OCI-LY1 (cell line): ENCODE measurements at regions not wholly inside any gene's neighbourhood (a gene's known extent, or its start where the extent isn't known, plus 50 kb on each side); places are given as distances from the start of the nearest gene placed in this dataset.

Source experiments
- H2AFZ ChIP-seq: fragments of 200-600 bp; sonication (generic), shearing (Covaris generic); 2 replicates; pipeline ENCODE4 v1.6.0; 2014; ENCODE audit warnings: antibody characterized with exemption, mild to moderate bottlenecking, low read length
- H3F3A ChIP-seq: fragments of 200-600 bp; sonication (generic), shearing (Covaris generic); 2 replicates; pipeline ENCODE4 v1.6.0; 2014; ENCODE audit warnings: mild to moderate bottlenecking, antibody characterized with exemption, low read length, moderate library complexity; ENCODE audit not compliant: insufficient read depth
- H3K27ac ChIP-seq: fragments of 200-600 bp; sonication (generic); 2 replicates; pipeline ENCODE4 v1.5.1; 2014; ENCODE audit warnings: low read length, mixed run types, mild to moderate bottlenecking, low read depth; ENCODE audit not compliant: poor library complexity, severe bottlenecking
- H3K27me3 ChIP-seq: fragments of 200-600 bp; sonication (generic); 2 replicates; pipeline ENCODE4 v1.6.0; 2014; ENCODE audit warnings: antibody characterized with exemption, mild to moderate bottlenecking, low read length, moderate library complexity; ENCODE audit not compliant: insufficient read depth
- H3K36me3 ChIP-seq: fragments of 200-600 bp; sonication (generic); 2 replicates; pipeline ENCODE4 v1.6.1; 2014; ENCODE audit warnings: mild to moderate bottlenecking, antibody characterized with exemption, low read length, moderate library complexity, mixed read lengths; ENCODE audit not compliant: insufficient read depth
- H3K4me1 ChIP-seq: fragments of 200-600 bp; sonication (generic); 2 replicates; pipeline ENCODE4 v1.5.1; 2014; ENCODE audit warnings: mild to moderate bottlenecking, low read length, moderate library complexity; ENCODE audit not compliant: insufficient read depth, severe bottlenecking
- H3K4me2 ChIP-seq: fragments of 200-600 bp; sonication (generic), shearing (Covaris generic); 2 replicates; pipeline ENCODE4 v1.6.1; 2014; ENCODE audit warnings: low read length
- H3K4me3 ChIP-seq: fragments of 200-600 bp; sonication (generic); 2 replicates; pipeline ENCODE4 v1.5.1; 2014; ENCODE audit warnings: low read length, low read depth, mild to moderate bottlenecking, mixed read lengths; ENCODE audit not compliant: poor library complexity, severe bottlenecking
- H3K79me2 ChIP-seq: fragments of 200-600 bp; shearing (Covaris generic); 2 replicates; pipeline ENCODE4 v1.6.1; 2016; ENCODE audit warnings: mixed run types, low read length, mixed read lengths; ENCODE audit not compliant: insufficient read depth
- H3K9ac ChIP-seq: fragments of 200-600 bp; sonication (generic), shearing (Covaris generic); 2 replicates; pipeline ENCODE4 v1.6.1; 2014; ENCODE audit warnings: mild to moderate bottlenecking, low read length, mixed read lengths
- H3K9me2 ChIP-seq: fragments of 200-600 bp; sonication (generic), shearing (Covaris generic); 2 replicates; pipeline ENCODE4 v1.6.1; 2014; ENCODE audit warnings: low read depth, mild to moderate bottlenecking, low read length, mixed read lengths
- H3K9me3 ChIP-seq: fragments of 200-600 bp; shearing (Covaris generic); 2 replicates; pipeline ENCODE4 v1.6.1; 2014; ENCODE audit warnings: low read length, mixed read lengths
- H4K20me1 ChIP-seq: fragments of 200-600 bp; sonication (generic), shearing (Covaris generic); 2 replicates; pipeline ENCODE4 v1.6.0; 2016; ENCODE audit warnings: mild to moderate bottlenecking, low read length; ENCODE audit not compliant: insufficient read depth
- EZH2 ChIP-seq: fragments of 200-600 bp; sonication (generic), shearing (Covaris generic); IDR thresholded peaks from 2 replicates; pipeline ENCODE4 v1.8.0; 2017; ENCODE audit warnings: borderline replicate concordance, mixed run types, mild to moderate bottlenecking, antibody characterized with exemption, low read length, moderate library complexity, mixed read lengths
- TF ChIP-seq, protein P1 (sequence below): fragments of 200-600 bp; sonication (generic), shearing (Covaris generic); IDR thresholded peaks from 2 replicates; pipeline ENCODE4 v1.5.1; 2017; ENCODE audit warnings: mild to moderate bottlenecking, antibody characterized with exemption, low read length, moderate library complexity, mixed read lengths

DNA sequence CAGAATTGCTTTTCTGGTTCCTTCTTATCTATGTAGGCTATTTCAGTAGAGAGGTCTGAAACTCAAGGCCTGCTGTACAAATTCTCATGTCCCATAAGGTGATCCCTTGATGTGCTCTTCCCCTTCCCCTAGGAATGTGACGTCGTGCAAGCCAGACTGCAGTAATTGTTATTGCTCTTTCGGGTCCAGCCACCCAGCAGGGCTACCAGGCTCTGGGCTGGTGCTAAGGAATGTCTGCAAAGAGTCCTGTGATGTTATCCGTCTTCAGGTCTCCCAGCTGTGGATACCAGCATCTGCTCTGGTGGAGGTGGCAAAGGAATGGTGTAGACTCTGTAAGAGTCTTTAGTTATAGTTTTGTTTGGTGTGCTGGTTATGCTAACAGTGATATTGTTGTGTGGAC lies 378.7 kb downstream of the C4orf33 start:
- no peaks in the 10 kb centered on the region for H3F3A ChIP-seq
- H3K4me3 ChIP-seq: no peak overlapping the region
- no peaks in the 10 kb centered on the region for H3K27me3 ChIP-seq
- H3K79me2 ChIP-seq: no peaks in the 10 kb centered on the region
- H3K27ac ChIP-seq: no peak overlapping the region
- no peaks in the 10 kb centered on the region for H3K36me3 ChIP-seq
- no peaks in the 10 kb centered on the region for H3K4me1 ChIP-seq
- H3K9ac ChIP-seq: no peak overlapping the region
- no peaks in the 10 kb centered on the region for H3K9me2 ChIP-seq
- no peak overlapping the region for H2AFZ ChIP-seq
- H4K20me1 ChIP-seq: no peaks in the 10 kb centered on the region
- H3K4me2 ChIP-seq: no peak overlapping the region
- no peak for TF ChIP-seq EZH2
- TF ChIP-seq, protein P1, sequence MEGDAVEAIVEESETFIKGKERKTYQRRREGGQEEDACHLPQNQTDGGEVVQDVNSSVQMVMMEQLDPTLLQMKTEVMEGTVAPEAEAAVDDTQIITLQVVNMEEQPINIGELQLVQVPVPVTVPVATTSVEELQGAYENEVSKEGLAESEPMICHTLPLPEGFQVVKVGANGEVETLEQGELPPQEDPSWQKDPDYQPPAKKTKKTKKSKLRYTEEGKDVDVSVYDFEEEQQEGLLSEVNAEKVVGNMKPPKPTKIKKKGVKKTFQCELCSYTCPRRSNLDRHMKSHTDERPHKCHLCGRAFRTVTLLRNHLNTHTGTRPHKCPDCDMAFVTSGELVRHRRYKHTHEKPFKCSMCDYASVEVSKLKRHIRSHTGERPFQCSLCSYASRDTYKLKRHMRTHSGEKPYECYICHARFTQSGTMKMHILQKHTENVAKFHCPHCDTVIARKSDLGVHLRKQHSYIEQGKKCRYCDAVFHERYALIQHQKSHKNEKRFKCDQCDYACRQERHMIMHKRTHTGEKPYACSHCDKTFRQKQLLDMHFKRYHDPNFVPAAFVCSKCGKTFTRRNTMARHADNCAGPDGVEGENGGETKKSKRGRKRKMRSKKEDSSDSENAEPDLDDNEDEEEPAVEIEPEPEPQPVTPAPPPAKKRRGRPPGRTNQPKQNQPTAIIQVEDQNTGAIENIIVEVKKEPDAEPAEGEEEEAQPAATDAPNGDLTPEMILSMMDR: no peak
- H3K9me3 ChIP-seq: no peaks in the 10 kb centered on the region

DNA sequence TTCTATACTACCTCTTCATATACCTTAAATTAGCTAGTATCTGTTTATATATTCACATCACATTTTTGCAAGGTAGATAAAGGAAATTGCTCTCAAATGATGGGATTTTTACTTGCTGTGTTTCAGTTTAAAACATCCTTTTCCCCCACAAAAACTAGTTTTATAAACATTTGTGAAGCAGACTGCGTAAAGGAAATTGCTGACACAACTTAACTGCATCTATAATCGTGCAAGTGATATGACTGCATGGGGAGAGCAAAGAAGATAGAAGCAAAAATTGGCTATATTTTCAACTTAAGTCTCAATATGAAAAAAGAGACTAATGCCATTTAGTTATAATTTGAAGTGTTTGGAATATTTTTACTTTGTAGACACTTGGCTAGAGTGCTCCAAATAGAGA lies 385.2 kb downstream of the C4orf33 start:
- TF ChIP-seq, protein P1: no peak
- TF ChIP-seq EZH2: no peak
- H2AFZ ChIP-seq: no peak overlapping the region
- no peak overlapping the region for H3K4me2 ChIP-seq
- no peaks in the 10 kb centered on the region for H3F3A ChIP-seq
- H3K27me3 ChIP-seq: no peaks in the 10 kb centered on the region
- no peaks in the 10 kb centered on the region for H3K9me2 ChIP-seq
- H3K36me3 ChIP-seq: no peaks in the 10 kb centered on the region
- H3K9me3 ChIP-seq: no peaks in the 10 kb centered on the region
- no peak overlapping the region for H3K4me3 ChIP-seq
- H3K9ac ChIP-seq: no peak overlapping the region
- no peaks in the 10 kb centered on the region for H4K20me1 ChIP-seq
- no peak overlapping the region for H3K27ac ChIP-seq
- no peaks in the 10 kb centered on the region for H3K4me1 ChIP-seq
- H3K79me2 ChIP-seq: no peaks in the 10 kb centered on the region

DNA sequence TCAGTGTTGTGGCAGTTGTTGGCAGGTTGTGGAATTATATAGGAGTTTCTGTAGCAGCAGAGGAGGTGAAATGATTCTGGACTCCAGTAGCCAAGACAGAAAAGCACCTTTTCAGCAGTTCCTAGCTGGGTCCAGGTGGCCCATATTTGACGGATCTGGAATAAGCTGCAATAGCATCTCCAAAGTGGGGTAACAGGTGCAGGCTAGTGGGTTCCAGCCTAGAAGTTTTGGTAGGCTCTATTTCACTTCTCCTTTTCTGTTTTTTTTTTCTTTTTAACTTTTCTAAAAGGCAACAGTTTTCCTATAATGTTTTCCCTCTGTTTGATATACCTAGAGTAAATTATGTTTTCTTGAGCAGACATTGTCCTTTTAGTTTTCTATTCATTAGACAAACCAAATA lies 392.5 kb downstream of the C4orf33 start:
- no peaks in the 10 kb centered on the region for H3K27me3 ChIP-seq
- no peak overlapping the region for H3K9ac ChIP-seq
- no peaks in the 10 kb centered on the region for H3K9me2 ChIP-seq
- H3K4me1 ChIP-seq: no peaks in the 10 kb centered on the region
- H3K79me2 ChIP-seq: no peaks in the 10 kb centered on the region
- TF ChIP-seq, protein P1: no peak
- TF ChIP-seq EZH2: no peak
- H4K20me1 ChIP-seq: no peaks in the 10 kb centered on the region
- H3F3A ChIP-seq: no peaks in the 10 kb centered on the region
- H2AFZ ChIP-seq: no peak overlapping the region
- no peak overlapping the region for H3K4me2 ChIP-seq
- H3K9me3 ChIP-seq: no peaks in the 10 kb centered on the region
- H3K36me3 ChIP-seq: no peaks in the 10 kb centered on the region
- no peak overlapping the region for H3K27ac ChIP-seq
- H3K4me3 ChIP-seq: no peak overlapping the region
